ENCODE measurements at regions not wholly inside any gene's neighbourhood (a gene's known extent, or its start where the extent isn't known, plus 50 kb on each side); places are given as distances from the start of the nearest gene placed in this dataset.

GRCh38 chr3:64410226-64410625, 185.0 kb upstream of the PRICKLE2 start:
- DNase-seq (ENCODE audit: low spot score) = no peak
- POLR2A ChIA-PET = no interaction called here
- Histone ChIP-seq H3K4me1 (ENCODE audit: insufficient read depth, low read length, poor library complexity, severe bottlenecking) (no peaks in the 10 kb centered on the region), H3K4me3 (ENCODE audit: low read depth, low read length, poor library complexity, severe bottlenecking) (no peak overlapping the region), H3K4me2 (ENCODE audit: low read length) (no peak overlapping the region), H3K79me2 (ENCODE audit: insufficient read depth, low read depth, low read length) (no peaks in the 10 kb centered on the region), H3K9me3 (ENCODE audit: low read length) (no peaks in the 10 kb centered on the region), H3K27ac (ENCODE audit: low read depth, low read length, poor library complexity, severe bottlenecking) (no peak overlapping the region), H2AFZ (ENCODE audit: low read length) (no peak overlapping the region), H3K36me3 (ENCODE audit: insufficient read depth, low read length) (no peaks in the 10 kb centered on the region), H3K9me2 (ENCODE audit: insufficient read depth, low read length) (no peaks in the 10 kb centered on the region), H4K20me1 (ENCODE audit: insufficient read depth, low read length) (no peaks in the 10 kb centered on the region)
- no peak for TF ChIP-seq EZH2phosphoT487 (IDR thresholded peaks at IDR 0.05; ENCODE audit: borderline replicate concordance, low read depth, low read length)
- TF ChIP-seq CTCF (conservative IDR thresholded peaks at IDR 0.05; ENCODE audit: low read length) = no peak
- BruUV-seq (replicated peaks) = no TSS peak
- intact Hi-C loops (cut with micrococcal nuclease; ENCODE audit: unreplicated experiment) = no loop called here
- CTCF ChIA-PET (ENCODE audit: unreplicated experiment) = no interaction called here

GRCh38 chr3:64408770-64409169, 183.5 kb upstream of the PRICKLE2 start:
- TF ChIP-seq EZH2phosphoT487 (IDR thresholded peaks at IDR 0.05; ENCODE audit: borderline replicate concordance, low read depth, low read length) = no peak
- TF ChIP-seq CTCF (conservative IDR thresholded peaks at IDR 0.05; ENCODE audit: low read length) = no peak
- no peaks in the 10 kb centered on the region for H3K79me2 ChIP-seq (ENCODE audit: insufficient read depth, low read depth, low read length)
- H3K4me2 ChIP-seq (ENCODE audit: low read length) = no peak overlapping the region
- no peaks in the 10 kb centered on the region for H3K4me1 ChIP-seq (ENCODE audit: insufficient read depth, low read length, poor library complexity, severe bottlenecking)
- POLR2A ChIA-PET = no interaction called here
- DNase-seq (ENCODE audit: low spot score) = no peak
- H3K36me3 ChIP-seq (ENCODE audit: insufficient read depth, low read length) = no peaks in the 10 kb centered on the region
- H2AFZ ChIP-seq (ENCODE audit: low read length) = no peak overlapping the region
- no peak overlapping the region for H3K27ac ChIP-seq (ENCODE audit: low read depth, low read length, poor library complexity, severe bottlenecking)
- no peak overlapping the region for H3K4me3 ChIP-seq (ENCODE audit: low read depth, low read length, poor library complexity, severe bottlenecking)
- no TSS peak for BruUV-seq (replicated peaks)
- intact Hi-C loops (cut with micrococcal nuclease; ENCODE audit: unreplicated experiment) = no loop called here
- H3K9me3 ChIP-seq (ENCODE audit: low read length) = no peaks in the 10 kb centered on the region
- H4K20me1 ChIP-seq (ENCODE audit: insufficient read depth, low read length) = no peaks in the 10 kb centered on the region
- H3K9me2 ChIP-seq (ENCODE audit: insufficient read depth, low read length) = no peaks in the 10 kb centered on the region
- CTCF ChIA-PET (ENCODE audit: unreplicated experiment) = interaction anchor here (0.6 kb wide), 1 partner anchor 1021 kb away, joined by 3 read pairs; no protein-coding TSS in a partner anchor

- no peak for TF ChIP-seq EZH2phosphoT487 (IDR thresholded peaks at IDR 0.05; ENCODE audit: borderline replicate concordance, low read depth, low read length)
- TF ChIP-seq CTCF (conservative IDR thresholded peaks at IDR 0.05; ENCODE audit: low read length) = no peak
- Histone ChIP-seq H3K36me3 (ENCODE audit: insufficient read depth, low read length) (no peaks in the 10 kb centered on the region), H3K79me2 (ENCODE audit: insufficient read depth, low read depth, low read length) (no peaks in the 10 kb centered on the region), H3K9me3 (ENCODE audit: low read length) (no peaks in the 10 kb centered on the region), H3K9me2 (ENCODE audit: insufficient read depth, low read length) (no peaks in the 10 kb centered on the region), H3K4me3 (ENCODE audit: low read depth, low read length, poor library complexity, severe bottlenecking) (no peak overlapping the region), H4K20me1 (ENCODE audit: insufficient read depth, low read length) (no peaks in the 10 kb centered on the region), H3K4me1 (ENCODE audit: insufficient read depth, low read length, poor library complexity, severe bottlenecking) (no peaks in the 10 kb centered on the region), H3K4me2 (ENCODE audit: low read length) (no peak overlapping the region), H3K27ac (ENCODE audit: low read depth, low read length, poor library complexity, severe bottlenecking) (no peak overlapping the region), H2AFZ (ENCODE audit: low read length) (no peak overlapping the region)
- CTCF ChIA-PET (ENCODE audit: unreplicated experiment) = no interaction called here
- no TSS peak for BruUV-seq (replicated peaks)
- POLR2A ChIA-PET = no interaction called here
- intact Hi-C loops (cut with micrococcal nuclease; ENCODE audit: unreplicated experiment) = no loop called here
- DNase-seq (ENCODE audit: low spot score) = no peak
Observed at GRCh38 chr3:64406271-64406670, 181.0 kb upstream of the PRICKLE2 start.
